C4-2B (cell line): ENCODE measurements at regions not wholly inside any gene's neighbourhood (a gene's known extent, or its start where the extent isn't known, plus 50 kb on each side); places are given as distances from the start of the nearest gene placed in this dataset.

ENCODE experiments used
- ZFX ChIP-seq: fragments of 450-650 bp; IDR thresholded peaks from 2 replicates; pipeline ENCODE4 v1.6.1; 2017
- TF ChIP-seq, protein P1 (sequence below): fragments of 450-650 bp; conservative IDR thresholded peaks from 2 replicates; pipeline ENCODE4 v1.5.1; 2017; ENCODE audit warnings: mild to moderate bottlenecking

DNA sequence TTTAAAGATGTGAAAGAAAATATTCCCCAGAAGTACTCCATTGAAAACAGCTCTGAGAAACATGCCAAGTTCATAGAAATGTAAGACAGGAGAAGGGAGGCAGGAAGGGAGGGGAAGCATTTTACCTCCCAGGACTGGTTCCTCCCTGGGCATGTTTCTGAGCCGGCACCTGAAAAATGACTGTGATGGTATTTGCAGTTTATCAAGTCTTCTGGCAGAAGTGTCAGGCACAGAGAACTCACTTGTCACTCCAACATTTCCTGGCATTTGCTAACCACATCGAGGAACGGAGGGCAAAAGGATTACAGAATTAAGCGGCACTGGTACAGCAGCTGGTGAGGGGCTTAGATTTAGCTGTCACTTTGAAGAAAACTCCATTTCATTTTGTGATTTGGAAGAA, 1054.0 kb downstream of the TUSC7 start:
- TF ChIP-seq, protein P1, sequence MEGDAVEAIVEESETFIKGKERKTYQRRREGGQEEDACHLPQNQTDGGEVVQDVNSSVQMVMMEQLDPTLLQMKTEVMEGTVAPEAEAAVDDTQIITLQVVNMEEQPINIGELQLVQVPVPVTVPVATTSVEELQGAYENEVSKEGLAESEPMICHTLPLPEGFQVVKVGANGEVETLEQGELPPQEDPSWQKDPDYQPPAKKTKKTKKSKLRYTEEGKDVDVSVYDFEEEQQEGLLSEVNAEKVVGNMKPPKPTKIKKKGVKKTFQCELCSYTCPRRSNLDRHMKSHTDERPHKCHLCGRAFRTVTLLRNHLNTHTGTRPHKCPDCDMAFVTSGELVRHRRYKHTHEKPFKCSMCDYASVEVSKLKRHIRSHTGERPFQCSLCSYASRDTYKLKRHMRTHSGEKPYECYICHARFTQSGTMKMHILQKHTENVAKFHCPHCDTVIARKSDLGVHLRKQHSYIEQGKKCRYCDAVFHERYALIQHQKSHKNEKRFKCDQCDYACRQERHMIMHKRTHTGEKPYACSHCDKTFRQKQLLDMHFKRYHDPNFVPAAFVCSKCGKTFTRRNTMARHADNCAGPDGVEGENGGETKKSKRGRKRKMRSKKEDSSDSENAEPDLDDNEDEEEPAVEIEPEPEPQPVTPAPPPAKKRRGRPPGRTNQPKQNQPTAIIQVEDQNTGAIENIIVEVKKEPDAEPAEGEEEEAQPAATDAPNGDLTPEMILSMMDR: no peak
- TF ChIP-seq ZFX: no peak
